B cell (primary cell): ENCODE measurements at regions not wholly inside any gene's neighbourhood (a gene's known extent, or its start where the extent isn't known, plus 50 kb on each side); places are given as distances from the start of the nearest gene placed in this dataset.

Experiments
- ATAC-seq: fragments of 200-7000 bp; cut with Tn5 transposase; one replicate; pipeline ENCODE4 v1.10.0; 2021; ENCODE audit warnings: low read depth, mild to moderate bottlenecking, moderate number of reproducible peaks, moderate library complexity
- CTCF ChIA-PET: fragments of 350-600 bp; sonication (Branson Sonifier 250); formaldehyde crosslinking; loops from one replicate; lab custom pipeline; 2021; ENCODE audit warnings: antibody characterized with exemption, inconsistent platforms; lab: Charles Lee
- POLR2A ChIA-PET: fragments of 350-600 bp; sonication (Branson Sonifier 250); formaldehyde crosslinking; loops from one replicate; lab custom pipeline; 2021; ENCODE audit warnings: antibody characterized with exemption; lab: Charles Lee
- DNase-seq: peaks from one replicate; pipeline ENCODE4 v3.0.0; 2013
- H2AFZ ChIP-seq: 2 replicates; pipeline ENCODE4 v1.6.1; 2012; ENCODE audit warnings: mild to moderate bottlenecking, low read depth, low read length; ENCODE audit not compliant: insufficient read depth, poor library complexity, severe bottlenecking
- H3K27ac ChIP-seq, 2 donors: 1 replicate in 1 of 2; 2 replicates in 1 of 2; pipeline ENCODE4 v1.5.1; 2012 to 2013; ENCODE audit warnings: low read length in 2 of 2, mild to moderate bottlenecking in 2 of 2, moderate library complexity in 1 of 2
- H3K27me3 ChIP-seq, 4 experiments: fragments of 200-600 bp in 1 of 4; sonication (generic) in 1 of 4; replicated peaks in 1 of 4; 1 replicate in 2 of 4; 2 replicates in 2 of 4; pipeline versions ENCODE4 v1.6.1 to v1.7.0; 2013 to 2016; ENCODE audit warnings: low read length in 3 of 4, mild to moderate bottlenecking in 2 of 4, mixed read lengths in 1 of 4, moderate library complexity in 1 of 4; ENCODE audit not compliant: insufficient read depth in 4 of 4, control insufficient read depth in 3 of 4; ENCODE audit errors: control extremely low read depth in 1 of 4
- H3K36me3 ChIP-seq, 2 experiments: replicated peaks in 1 of 2; 1 replicate in 1 of 2; 2 replicates in 1 of 2; pipeline versions ENCODE4 v1.6.1 to v1.7.1; 2013; ENCODE audit warnings: low read length in 1 of 2; ENCODE audit not compliant: insufficient read depth in 2 of 2, control insufficient read depth in 1 of 2; ENCODE audit errors: control extremely low read depth in 1 of 2, extremely low read depth in 1 of 2
- H3K4me1 ChIP-seq, 2 donors: fragments of 200-600 bp in 1 of 2; sonication (generic) in 1 of 2; 1 replicate in 1 of 2; 2 replicates in 1 of 2; pipeline versions ENCODE4 v1.5.1 to v1.6.1; 2013 to 2017; ENCODE audit warnings: low read length in 2 of 2; ENCODE audit not compliant: control insufficient read depth in 2 of 2, insufficient read depth in 2 of 2
- H3K4me2 ChIP-seq: replicated peaks from 2 replicates; pipeline ENCODE3; 2012; ENCODE audit warnings: mild to moderate bottlenecking, low read depth, low read length; ENCODE audit not compliant: poor library complexity, severe bottlenecking
- H3K4me3 ChIP-seq, 5 experiments: fragments of 200-600 bp in 1 of 5; sonication (generic) in 1 of 5; 1 replicate in 3 of 5; 2 replicates in 2 of 5; pipeline versions ENCODE4 v1.5.1 to v1.7.0; 2011 to 2016; ENCODE audit warnings: low read length in 4 of 5, mild to moderate bottlenecking in 4 of 5, low read depth in 2 of 5, control low read depth in 1 of 5, moderate library complexity in 1 of 5; ENCODE audit not compliant: insufficient read depth in 1 of 5; ENCODE audit errors: control extremely low read depth in 1 of 5, extremely low read depth in 1 of 5
- H3K79me2 ChIP-seq: fragments of 200-600 bp; sonication (generic); one replicate; pipeline ENCODE4 v1.6.0; 2016; ENCODE audit warnings: low read length; ENCODE audit not compliant: control insufficient read depth, insufficient read depth
- H3K9ac ChIP-seq: fragments of 200-600 bp; sonication (generic); 2 replicates; pipeline ENCODE4 v1.6.1; 2017; ENCODE audit warnings: mild to moderate bottlenecking, low read length, moderate library complexity
- H3K9me3 ChIP-seq, 3 donors: one replicate each; pipeline versions ENCODE4 v1.6.1 to v1.7.1; 2013; ENCODE audit warnings: low read length in 2 of 3; ENCODE audit not compliant: control insufficient read depth in 2 of 3, insufficient read depth in 1 of 3; ENCODE audit errors: control extremely low read depth in 1 of 3
- H4K20me1 ChIP-seq: 2 replicates; pipeline ENCODE4 v1.6.0; 2012; ENCODE audit warnings: mild to moderate bottlenecking, low read length; ENCODE audit not compliant: insufficient read depth, control insufficient read depth, poor library complexity, severe bottlenecking
- H3K27ac Mint-ChIP-seq: one replicate; pipeline ENCODE4 v1.8.0; 2021; ENCODE audit warnings: mixed read lengths
- H3K27me3 Mint-ChIP-seq: one replicate; pipeline ENCODE4 v1.8.0; 2021; ENCODE audit warnings: mixed read lengths
- H3K4me1 Mint-ChIP-seq: one replicate; pipeline ENCODE4 v1.8.0; 2021; ENCODE audit warnings: mixed read lengths
- H3K4me3 Mint-ChIP-seq: one replicate; pipeline ENCODE4 v1.8.0; 2021; ENCODE audit warnings: mixed read lengths
- H3K9me3 Mint-ChIP-seq: one replicate; pipeline ENCODE4 v1.8.0; 2022; ENCODE audit warnings: mixed read lengths; ENCODE audit not compliant: insufficient read depth
- EZH2 ChIP-seq: IDR thresholded peaks from 2 replicates; pipeline ENCODE4 v1.6.1; 2012; ENCODE audit warnings: borderline replicate concordance, low read depth, mild to moderate bottlenecking, moderate library complexity, low read length; ENCODE audit not compliant: insufficient read depth, poor library complexity, severe bottlenecking
- WGBS: methylation state at CpG from one replicate; pipeline ENCODE4 v1.1.5; 2013; ENCODE audit warnings: missing lambda C conversion rate; ENCODE audit not compliant: insufficient coverage; 5-methylcytosine and 5-hydroxymethylcytosine counted together
- intact Hi-C: fragments of 100-400 bp; cut with micrococcal nuclease; formaldehyde crosslinking; loops from one replicate; pipeline ENCODE4 v1.10.0; 2022
- TF ChIP-seq, protein P1 (sequence below): fragments of 200-600 bp; IDR thresholded peaks from one replicate; pipeline ENCODE4 v1.8.0; 2022; ENCODE audit warnings: antibody characterized with exemption, mild to moderate bottlenecking

DNA sequence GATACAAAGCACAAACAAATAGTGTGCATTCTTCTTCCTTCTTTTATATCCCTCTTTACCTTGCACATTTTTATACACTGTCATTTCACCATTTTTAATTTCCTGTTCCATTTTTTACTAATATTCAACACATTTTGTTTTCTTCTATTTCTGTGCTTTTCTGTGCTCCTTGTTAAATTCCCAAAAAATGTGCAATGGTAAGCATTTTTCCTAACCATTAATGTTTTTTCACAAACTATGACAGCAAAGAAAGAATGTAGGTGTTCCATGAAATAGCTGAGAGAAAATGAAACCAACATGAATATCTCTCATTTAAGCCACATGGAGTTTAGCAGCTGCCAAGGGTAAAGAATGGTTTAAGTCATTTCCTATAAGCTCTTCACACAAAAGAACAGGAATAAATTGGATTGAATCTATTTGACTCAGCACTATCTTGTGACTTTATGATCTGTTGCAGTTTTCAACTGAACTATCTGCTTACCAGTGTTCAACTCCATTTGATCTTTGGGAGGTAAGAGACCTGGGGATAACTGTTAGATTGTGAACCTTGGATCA, 145.7 kb upstream of the CDH19 start:
- H3K4me2 ChIP-seq = no peak overlapping the region
- intact Hi-C loops = no loop called here
- DNase-seq = no peak
- ChIA-PET POLR2A (no interaction called here), CTCF (no interaction called here)
- no peak overlapping the region for H3K4me3 ChIP-seq
- Mint-ChIP-seq H3K4me3 (no peak overlapping the region), H3K9me3 (no peaks in the 10 kb centered on the region), H3K27ac (no peak overlapping the region), H3K4me1 (no peaks in the 10 kb centered on the region), H3K27me3 (no peaks in the 10 kb centered on the region)
- no peaks in the 10 kb centered on the region for H3K36me3 ChIP-seq
- no peak overlapping the region for H2AFZ ChIP-seq
- no peak overlapping the region for H3K27ac ChIP-seq
- TF ChIP-seq, protein P1, sequence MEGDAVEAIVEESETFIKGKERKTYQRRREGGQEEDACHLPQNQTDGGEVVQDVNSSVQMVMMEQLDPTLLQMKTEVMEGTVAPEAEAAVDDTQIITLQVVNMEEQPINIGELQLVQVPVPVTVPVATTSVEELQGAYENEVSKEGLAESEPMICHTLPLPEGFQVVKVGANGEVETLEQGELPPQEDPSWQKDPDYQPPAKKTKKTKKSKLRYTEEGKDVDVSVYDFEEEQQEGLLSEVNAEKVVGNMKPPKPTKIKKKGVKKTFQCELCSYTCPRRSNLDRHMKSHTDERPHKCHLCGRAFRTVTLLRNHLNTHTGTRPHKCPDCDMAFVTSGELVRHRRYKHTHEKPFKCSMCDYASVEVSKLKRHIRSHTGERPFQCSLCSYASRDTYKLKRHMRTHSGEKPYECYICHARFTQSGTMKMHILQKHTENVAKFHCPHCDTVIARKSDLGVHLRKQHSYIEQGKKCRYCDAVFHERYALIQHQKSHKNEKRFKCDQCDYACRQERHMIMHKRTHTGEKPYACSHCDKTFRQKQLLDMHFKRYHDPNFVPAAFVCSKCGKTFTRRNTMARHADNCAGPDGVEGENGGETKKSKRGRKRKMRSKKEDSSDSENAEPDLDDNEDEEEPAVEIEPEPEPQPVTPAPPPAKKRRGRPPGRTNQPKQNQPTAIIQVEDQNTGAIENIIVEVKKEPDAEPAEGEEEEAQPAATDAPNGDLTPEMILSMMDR = no peak
- no peak for TF ChIP-seq EZH2
- H4K20me1 ChIP-seq = no peaks in the 10 kb centered on the region
- H3K9ac ChIP-seq = no peak overlapping the region
- no peaks in the 10 kb centered on the region for H3K27me3 ChIP-seq
- H3K79me2 ChIP-seq = no peaks in the 10 kb centered on the region
- H3K4me1 ChIP-seq = no peaks in the 10 kb centered on the region
- H3K9me3 ChIP-seq = no peaks in the 10 kb centered on the region
- no peak for ATAC-seq

DNA sequence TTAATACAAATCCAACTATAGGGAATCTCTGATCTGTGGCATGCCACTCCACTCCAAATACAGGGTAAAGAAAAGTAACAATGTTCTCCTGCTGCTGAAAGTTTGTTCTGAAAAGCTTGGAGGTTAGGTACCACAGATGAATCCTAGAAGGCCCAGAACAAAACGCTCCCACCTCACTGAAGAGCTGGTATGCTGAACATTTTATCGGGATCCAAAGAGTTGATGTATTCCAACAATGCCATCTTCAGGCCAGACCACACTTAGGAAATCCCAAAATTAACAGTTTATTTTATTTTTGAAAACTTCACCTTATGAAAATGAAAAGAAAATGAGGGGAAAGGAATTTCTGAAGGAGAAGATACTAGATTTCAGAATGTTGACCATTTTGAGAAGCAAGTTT, 145.1 kb upstream of the CDH19 start:
- CTCF ChIA-PET = no interaction called here
- Histone ChIP-seq H3K79me2 (no peaks in the 10 kb centered on the region), H3K36me3 (no peaks in the 10 kb centered on the region), H3K27me3 (no peaks in the 10 kb centered on the region), H3K4me1 (no peaks in the 10 kb centered on the region), H3K9me3 (no peaks in the 10 kb centered on the region), H3K4me2 (no peak overlapping the region), H3K9ac (no peak overlapping the region), H3K4me3 (no peak overlapping the region), H2AFZ (no peak overlapping the region), H3K27ac (no peak overlapping the region), H4K20me1 (no peaks in the 10 kb centered on the region)
- Mint-ChIP-seq H3K27me3 (no peaks in the 10 kb centered on the region), H3K4me1 (no peaks in the 10 kb centered on the region), H3K4me3 (no peak overlapping the region), H3K27ac (no peak overlapping the region), H3K9me3 (no peaks in the 10 kb centered on the region)
- TF ChIP-seq, protein P1 = no peak
- TF ChIP-seq EZH2 = no peak
- DNase-seq (no peak), ATAC-seq (no peak)
- intact Hi-C loops = no loop called here
- whole genome bisulfite sequencing = no CpG with 5 or more reads among the region's 2 CpGs
- POLR2A ChIA-PET = no interaction called here
